ENCODE measurements at regions not wholly inside any gene's neighbourhood (a gene's known extent, or its start where the extent isn't known, plus 50 kb on each side); places are given as distances from the start of the nearest gene placed in this dataset.

GRCh38 chr5:61275841-61276240, 56.2 kb upstream of the ZSWIM6 start:
- 80% methylated on average over 8 of the region's 8 CpGs for WGBS
- Histone ChIP-seq H3K9me3 (no peaks in the 10 kb centered on the region), H3K27me3 (replicated peaks; ENCODE audit: insufficient read depth) (no peaks in the 10 kb centered on the region), H3K4me1 (replicated peaks) (no peaks in the 10 kb centered on the region), H3K4me3 (no peak overlapping the region), H3K36me3 (no peaks in the 10 kb centered on the region), H3K27ac (no peak overlapping the region)
- no peak for TF ChIP-seq POLR2AphosphoS5 (IDR thresholded peaks at IDR 0.05)
- TF ChIP-seq, protein P1, sequence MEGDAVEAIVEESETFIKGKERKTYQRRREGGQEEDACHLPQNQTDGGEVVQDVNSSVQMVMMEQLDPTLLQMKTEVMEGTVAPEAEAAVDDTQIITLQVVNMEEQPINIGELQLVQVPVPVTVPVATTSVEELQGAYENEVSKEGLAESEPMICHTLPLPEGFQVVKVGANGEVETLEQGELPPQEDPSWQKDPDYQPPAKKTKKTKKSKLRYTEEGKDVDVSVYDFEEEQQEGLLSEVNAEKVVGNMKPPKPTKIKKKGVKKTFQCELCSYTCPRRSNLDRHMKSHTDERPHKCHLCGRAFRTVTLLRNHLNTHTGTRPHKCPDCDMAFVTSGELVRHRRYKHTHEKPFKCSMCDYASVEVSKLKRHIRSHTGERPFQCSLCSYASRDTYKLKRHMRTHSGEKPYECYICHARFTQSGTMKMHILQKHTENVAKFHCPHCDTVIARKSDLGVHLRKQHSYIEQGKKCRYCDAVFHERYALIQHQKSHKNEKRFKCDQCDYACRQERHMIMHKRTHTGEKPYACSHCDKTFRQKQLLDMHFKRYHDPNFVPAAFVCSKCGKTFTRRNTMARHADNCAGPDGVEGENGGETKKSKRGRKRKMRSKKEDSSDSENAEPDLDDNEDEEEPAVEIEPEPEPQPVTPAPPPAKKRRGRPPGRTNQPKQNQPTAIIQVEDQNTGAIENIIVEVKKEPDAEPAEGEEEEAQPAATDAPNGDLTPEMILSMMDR (IDR thresholded peaks at IDR 0.05), result no peak
- TF ChIP-seq POLR2A (IDR thresholded peaks at IDR 0.05), result no peak
- DNase-seq (ENCODE audit: low spot score), result no peak
- intact Hi-C loops (cut with DNase I), result loop anchor here (2.0 to 5.0 kb wide), 2 partner anchors 55 to 381 kb away; no protein-coding TSS in a partner anchor

DNA sequence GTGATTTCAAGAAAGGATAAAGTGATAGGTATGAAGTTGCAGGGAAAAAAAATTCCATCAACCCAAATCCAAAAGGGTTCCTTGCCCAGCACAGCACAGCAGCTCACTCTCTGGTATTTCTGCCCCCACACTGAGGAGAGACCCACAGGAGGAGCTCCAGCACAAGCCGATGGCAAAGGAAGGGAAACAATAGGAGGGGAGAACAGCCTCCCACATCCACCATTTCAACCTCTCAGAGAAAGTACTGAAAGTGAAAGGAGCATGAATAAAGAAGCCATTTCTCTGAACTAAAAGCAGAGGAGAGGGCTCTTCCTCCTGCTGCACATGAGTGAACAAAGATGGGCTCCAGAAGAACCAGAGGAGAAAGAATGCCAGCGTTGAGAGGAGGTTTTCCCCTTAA, 54.9 kb upstream of the ZSWIM6 start:
- intact Hi-C loops (cut with DNase I), result loop anchor here (2.0 to 5.0 kb wide), 2 partner anchors 54 to 380 kb away; no protein-coding TSS in a partner anchor
- Histone ChIP-seq H3K27ac (no peak overlapping the region), H3K27me3 (replicated peaks; ENCODE audit: insufficient read depth) (no peaks in the 10 kb centered on the region), H3K4me3 (no peak overlapping the region), H3K36me3 (no peaks in the 10 kb centered on the region), H3K4me1 (replicated peaks) (no peaks in the 10 kb centered on the region), H3K9me3 (no peaks in the 10 kb centered on the region)
- 15% methylated on average over 2 of the region's 2 CpGs for WGBS
- TF ChIP-seq POLR2AphosphoS5 (IDR thresholded peaks at IDR 0.05) (no peak), POLR2A (IDR thresholded peaks at IDR 0.05) (no peak)
- TF ChIP-seq, protein P1 (IDR thresholded peaks at IDR 0.05), result peak in 1 of 4 experiments; percentile 26
- no peak for DNase-seq (ENCODE audit: low spot score)

- Histone ChIP-seq H3K4me1 (replicated peaks) (no peaks in the 10 kb centered on the region), H3K27me3 (replicated peaks; ENCODE audit: insufficient read depth) (no peaks in the 10 kb centered on the region), H3K4me3 (no peak overlapping the region), H3K9me3 (no peaks in the 10 kb centered on the region), H3K36me3 (no peaks in the 10 kb centered on the region), H3K27ac (no peak overlapping the region)
- TF ChIP-seq, protein P1 (IDR thresholded peaks at IDR 0.05), result no peak
- TF ChIP-seq POLR2AphosphoS5 (IDR thresholded peaks at IDR 0.05) (no peak), POLR2A (IDR thresholded peaks at IDR 0.05) (no peak)
- DNase-seq (ENCODE audit: low spot score), result no peak
- WGBS, result 92% methylated on average over 8 of the region's 8 CpGs
- intact Hi-C loops (cut with DNase I), result loop anchor here (2.0 to 5.0 kb wide), 2 partner anchors 53 to 380 kb away; no protein-coding TSS in a partner anchor
These were observed 54.3 kb upstream of the ZSWIM6 start for GRCh38 chr5:61277781-61278180.

DNA sequence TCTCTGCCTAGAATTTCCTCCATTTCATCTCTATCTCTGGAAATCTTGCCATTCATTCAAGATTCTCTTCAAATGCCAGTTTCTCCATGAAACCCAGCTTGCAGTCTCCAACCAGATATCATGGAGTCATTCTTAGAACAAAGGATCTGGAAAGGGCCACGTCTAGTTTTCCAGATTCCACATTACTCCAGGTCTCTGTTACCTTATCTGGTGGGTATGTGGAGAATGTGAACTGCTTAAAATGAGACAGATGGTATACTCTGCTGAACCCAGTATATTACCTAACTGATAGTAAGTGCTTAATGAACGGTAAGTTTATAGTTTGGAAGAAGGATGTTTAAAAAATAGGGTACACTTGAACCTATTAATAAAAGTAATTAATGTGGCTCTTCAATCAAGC, 52.3 kb upstream of the ZSWIM6 start:
- Histone ChIP-seq H3K9me3 (no peaks in the 10 kb centered on the region), H3K27me3 (replicated peaks; ENCODE audit: insufficient read depth) (no peaks in the 10 kb centered on the region), H3K4me3 (no peak overlapping the region), H3K36me3 (no peaks in the 10 kb centered on the region), H3K27ac (no peak overlapping the region), H3K4me1 (replicated peaks) (no peaks in the 10 kb centered on the region)
- intact Hi-C loops (cut with DNase I), result loop anchor here (5.0 kb wide), 1 partner anchor 378 kb away; no protein-coding TSS in a partner anchor
- 58% methylated on average over 2 of the region's 2 CpGs for WGBS
- no peak for TF ChIP-seq POLR2A (IDR thresholded peaks at IDR 0.05)
- no peak for TF ChIP-seq POLR2AphosphoS5 (IDR thresholded peaks at IDR 0.05)
- TF ChIP-seq, protein P1 (IDR thresholded peaks at IDR 0.05), result no peak
- no peak for DNase-seq (ENCODE audit: low spot score)

DNA sequence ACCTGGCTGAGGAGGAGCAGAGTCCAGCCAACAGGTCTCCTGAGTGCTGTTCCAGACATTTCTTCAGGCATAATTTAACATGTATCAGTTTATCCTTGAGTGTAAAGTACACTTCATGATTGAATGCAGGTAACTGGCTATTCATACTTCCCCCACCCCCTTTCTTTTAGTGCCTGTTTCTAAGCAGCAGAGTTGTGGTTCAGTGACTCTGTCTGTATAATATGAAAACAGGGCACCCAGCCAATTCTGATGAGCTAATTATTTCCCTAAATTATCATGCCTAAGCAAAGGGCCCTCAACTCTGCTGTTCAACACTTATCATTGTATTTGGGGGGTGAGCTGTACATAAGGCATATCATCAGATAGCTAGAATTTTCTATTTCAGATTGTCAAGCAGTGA, 51.9 kb upstream of the ZSWIM6 start:
- no peaks in the 10 kb centered on the region for H3K27me3 ChIP-seq (replicated peaks; ENCODE audit: insufficient read depth)
- H3K36me3 ChIP-seq, result no peaks in the 10 kb centered on the region
- no peaks in the 10 kb centered on the region for H3K9me3 ChIP-seq
- no peaks in the 10 kb centered on the region for H3K4me1 ChIP-seq (replicated peaks)
- no peak overlapping the region for H3K27ac ChIP-seq
- TF ChIP-seq, protein P1 (IDR thresholded peaks at IDR 0.05), result no peak
- TF ChIP-seq POLR2AphosphoS5 (IDR thresholded peaks at IDR 0.05) (no peak), POLR2A (IDR thresholded peaks at IDR 0.05) (no peak)
- no peak overlapping the region for H3K4me3 ChIP-seq
- intact Hi-C loops (cut with DNase I), result no loop called here
- DNase-seq (ENCODE audit: low spot score), result no peak

Data from prostate gland (tissue), 2 donors.